Skin of body (tissue), 1 donor: ENCODE measurements at regions not wholly inside any gene's neighbourhood (a gene's known extent, or its start where the extent isn't known, plus 50 kb on each side); places are given as distances from the start of the nearest gene placed in this dataset.
"Not testable (repeated sequence)": the region's sequence is repeated elsewhere in the genome, so short reads cannot be mapped to it uniquely, and the experiment has no call there.

ENCODE experiments used
- DNase-seq: peaks from one replicate; lab custom pipeline; 2025; lab: John Stamatoyannopoulos, UW

DNA sequence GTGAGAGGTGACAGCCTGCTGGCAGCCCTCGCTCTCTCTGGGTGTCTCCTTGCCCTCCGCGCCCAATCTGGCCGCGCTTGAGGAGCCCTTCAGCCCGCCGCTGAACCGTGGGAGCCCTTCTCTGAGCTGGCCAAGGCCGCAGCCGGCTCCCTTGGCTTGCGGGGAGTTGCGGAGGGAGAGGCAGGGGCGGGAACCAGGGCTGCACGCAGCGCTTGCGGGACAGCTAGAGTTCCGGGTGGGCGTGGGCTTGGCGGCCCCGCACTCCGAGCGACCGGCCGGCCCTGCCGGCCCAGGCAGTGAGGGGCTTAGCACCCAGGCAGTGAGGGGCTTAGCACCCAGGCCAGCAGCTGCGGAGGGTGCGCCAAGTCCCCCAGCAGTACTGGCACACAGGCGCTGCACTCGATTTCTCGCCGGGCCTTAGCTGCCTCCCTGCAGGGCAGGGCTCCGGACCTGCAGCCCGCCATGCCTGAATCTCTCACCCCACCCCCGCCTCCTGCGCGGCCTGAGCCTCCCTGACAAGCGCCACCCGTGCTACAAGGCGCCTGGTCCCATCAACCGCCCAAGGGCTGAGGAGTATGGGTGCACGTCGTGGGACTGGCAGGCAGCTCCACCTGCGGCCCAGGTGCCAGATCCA is 1526.1 kb downstream of the FAM181B start:
- DNase-seq = no peak

DNA sequence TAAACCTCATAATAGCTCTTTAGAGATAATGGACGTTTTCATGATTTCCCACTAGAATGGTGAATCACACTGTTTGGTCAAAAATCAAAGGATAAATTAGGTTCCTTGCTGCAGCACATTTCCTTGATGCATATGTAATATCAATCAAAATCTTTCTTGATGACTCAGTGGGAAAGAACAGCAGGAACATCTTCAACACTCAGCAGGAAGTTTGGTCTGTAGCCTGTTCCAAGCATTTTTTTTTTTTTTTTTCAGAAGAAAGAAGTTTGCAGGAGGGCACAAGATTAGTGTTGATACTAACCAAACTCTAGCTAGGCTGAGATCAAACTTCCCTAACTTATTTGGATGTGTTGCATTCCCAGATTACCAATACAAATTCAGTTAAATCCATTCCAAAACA is 1529.8 kb downstream of the FAM181B start:
- DNase-seq = no peak

DNA sequence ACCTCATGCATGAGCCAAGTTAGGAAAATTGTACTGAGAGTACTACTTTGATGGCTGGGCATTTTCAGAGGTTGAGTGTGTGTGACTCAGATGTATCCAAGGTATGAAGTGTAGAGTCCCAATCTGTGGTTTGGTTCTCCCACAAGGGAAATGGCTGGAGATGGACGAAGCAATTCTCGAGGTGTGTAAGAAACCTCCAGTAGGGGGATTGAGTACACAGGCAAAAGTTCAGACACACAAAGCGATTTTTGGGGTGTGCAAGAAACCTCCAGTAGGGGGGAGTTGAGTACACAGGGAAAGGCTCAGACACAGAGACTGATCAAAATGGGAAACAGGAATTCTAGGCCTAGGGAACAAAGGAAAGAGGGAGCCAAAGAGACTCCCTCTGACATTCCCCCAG is 1536.3 kb downstream of the FAM181B start:
- no peak for DNase-seq

DNA sequence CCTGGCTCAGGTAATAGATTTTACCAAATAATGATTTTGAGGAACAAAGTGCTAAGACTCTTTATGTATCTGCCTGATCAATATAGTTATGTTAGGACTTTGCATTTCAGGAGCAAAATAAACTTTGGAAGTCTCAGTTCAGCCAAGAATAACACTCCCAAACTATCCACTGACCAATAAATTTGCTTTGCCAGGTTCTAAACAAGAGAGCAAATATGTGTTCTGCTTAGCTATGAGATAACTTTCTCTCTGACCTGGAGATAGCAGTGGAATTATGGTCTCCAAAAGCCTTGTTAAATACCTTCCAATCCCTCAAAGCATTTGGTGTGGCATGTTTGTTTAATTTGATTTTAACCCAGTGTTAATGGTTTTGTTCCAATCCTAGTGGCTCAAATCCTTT is 1541.1 kb downstream of the FAM181B start:
- no peak for DNase-seq

DNA sequence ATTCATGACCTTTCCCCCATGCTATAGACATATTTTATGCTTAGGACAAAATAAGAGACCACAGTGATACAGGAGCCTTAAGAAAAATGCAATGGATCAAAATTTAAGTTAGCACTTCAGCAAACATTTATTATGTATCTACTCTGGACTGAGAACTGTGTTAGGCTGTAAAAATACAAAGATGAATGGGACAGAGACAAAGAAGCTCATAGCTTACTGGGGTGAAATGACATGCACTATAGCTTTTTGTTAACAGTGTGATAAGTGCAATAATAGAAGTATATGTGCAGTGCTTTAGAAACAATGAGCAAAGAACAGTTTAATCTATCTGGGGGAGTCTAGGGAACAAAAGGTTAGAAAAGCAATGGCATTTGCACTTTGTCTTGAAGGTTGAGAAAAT is 1543.1 kb downstream of the FAM181B start:
- no peak for DNase-seq

DNA sequence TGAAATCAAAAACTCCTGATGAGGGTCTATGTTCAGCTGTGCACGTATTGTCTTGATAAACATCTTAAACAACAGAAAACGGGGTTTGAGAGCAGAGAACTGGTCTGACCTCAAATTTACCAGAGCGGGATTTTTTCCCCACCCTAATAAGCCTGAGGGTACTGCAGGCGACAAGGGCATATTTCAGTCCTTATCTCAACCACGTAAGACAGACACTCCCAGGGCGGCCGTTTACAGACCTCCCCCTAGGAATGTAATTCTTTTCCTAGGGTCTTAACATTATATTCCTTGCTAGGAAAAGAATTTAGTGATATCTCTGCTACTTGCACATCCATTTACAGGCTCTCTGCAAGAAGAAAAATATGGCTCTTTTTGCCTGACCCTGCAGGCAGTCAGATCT is 1546.6 kb downstream of the FAM181B start:
- DNase-seq = not testable (repeated sequence)

DNA sequence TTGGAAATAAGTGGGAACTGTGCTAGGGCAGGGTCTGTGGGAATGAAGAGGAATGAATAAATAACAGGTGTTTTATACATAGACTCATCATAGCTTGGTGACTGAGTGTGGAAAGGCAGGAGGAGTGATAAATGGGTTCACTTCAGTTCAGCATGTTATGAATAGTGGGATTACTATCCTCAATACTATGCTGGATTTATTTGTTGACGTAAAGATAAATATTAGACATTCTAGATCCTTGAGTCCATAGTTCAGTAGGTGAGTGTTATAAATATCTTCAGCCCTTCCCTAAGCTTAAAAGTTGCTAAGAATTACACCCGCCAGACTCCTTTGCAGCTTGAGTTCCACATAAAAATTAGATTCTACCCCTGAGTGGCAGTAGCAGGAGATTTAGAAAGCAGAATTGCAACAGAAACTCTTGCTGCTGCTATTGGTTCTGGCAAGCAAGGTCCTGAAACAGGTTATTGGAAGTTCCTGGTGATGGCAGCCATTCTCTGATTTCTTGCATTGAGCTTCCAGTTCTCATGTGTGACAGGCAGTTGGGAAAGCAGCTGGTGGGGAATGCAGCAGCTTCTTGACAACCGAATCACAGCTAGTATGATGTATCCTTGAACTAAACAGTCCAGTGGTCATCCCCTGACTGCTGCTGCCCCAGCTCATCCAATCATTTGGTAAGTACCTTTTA is 1558.9 kb downstream of the FAM181B start:
- DNase-seq = no peak

DNA sequence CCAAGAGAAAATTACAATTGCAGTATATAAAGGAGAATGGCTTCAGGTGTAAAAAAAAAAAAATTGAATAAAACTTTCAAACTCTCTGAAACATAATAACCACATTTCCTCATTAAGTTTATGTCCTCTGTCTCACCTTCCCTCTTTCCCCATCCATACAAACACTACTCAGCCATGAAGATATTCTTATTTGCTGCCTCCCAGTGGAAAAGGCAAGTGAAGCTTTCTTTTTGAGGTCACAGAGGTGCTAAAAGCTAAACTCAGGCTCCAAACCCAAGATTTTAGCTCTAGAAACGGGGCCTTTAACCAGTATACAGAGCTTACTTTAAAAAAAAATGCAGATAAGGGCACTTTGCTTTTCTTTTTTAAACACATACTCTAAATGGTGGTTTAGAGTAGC is 1568.5 kb downstream of the FAM181B start:
- no peak for DNase-seq

DNA sequence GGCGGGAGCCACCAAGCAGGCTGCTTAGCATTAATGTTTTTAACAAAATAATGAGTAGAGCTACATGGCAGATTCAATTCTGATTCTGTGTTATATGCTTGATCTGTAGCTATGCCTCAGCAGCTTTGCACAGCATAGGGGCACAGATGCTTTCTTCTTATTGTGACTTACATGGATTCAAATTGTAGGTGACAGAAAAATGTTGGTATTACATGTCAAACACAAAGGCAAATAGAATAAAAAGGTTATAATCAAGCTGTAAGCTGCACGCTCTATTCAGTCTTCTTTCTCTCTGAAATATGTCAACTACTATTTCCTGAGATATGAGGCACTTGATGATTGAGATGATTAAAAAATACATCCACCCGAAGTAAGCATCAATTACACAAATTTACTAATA is 1573.8 kb downstream of the FAM181B start:
- no peak for DNase-seq

DNA sequence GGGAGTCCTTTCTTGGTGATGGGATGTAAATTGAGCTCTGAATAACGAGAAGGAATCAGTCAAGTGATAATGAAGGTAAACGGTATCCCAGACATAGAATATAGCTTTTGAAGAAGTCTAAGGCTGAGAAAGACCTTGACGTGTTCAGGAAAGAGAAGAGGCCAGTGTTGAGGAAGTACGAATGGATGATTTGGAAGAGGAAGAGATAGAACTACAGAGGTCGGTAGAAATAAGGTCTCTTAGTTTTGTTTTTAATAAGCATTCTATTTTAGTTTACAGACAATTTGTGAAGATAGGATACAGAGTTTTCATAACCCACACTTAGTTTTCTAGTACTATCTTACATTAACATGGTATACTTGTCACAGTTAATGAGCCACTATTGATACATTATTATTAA is 1598.1 kb downstream of the FAM181B start:
- no peak for DNase-seq

DNA sequence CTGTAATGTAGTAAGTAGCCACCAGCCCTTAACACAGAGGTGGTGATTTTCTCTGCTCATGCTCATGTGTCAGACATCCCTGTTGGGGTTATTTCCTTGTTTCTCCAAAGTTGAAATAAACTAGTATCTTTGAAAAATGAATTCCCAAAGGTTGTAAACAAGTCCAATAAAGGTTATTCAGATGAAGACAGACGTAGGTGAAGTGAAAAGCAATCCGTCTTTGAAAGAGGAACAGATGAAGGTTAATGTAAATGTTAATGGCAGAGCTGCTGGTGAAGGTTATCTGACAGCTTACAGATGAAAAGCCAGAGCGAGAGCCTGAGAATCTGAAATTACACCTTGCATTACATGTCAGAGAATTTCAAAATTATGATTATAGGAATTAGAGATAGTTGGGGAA is 1604.0 kb downstream of the FAM181B start:
- DNase-seq = no peak

DNA sequence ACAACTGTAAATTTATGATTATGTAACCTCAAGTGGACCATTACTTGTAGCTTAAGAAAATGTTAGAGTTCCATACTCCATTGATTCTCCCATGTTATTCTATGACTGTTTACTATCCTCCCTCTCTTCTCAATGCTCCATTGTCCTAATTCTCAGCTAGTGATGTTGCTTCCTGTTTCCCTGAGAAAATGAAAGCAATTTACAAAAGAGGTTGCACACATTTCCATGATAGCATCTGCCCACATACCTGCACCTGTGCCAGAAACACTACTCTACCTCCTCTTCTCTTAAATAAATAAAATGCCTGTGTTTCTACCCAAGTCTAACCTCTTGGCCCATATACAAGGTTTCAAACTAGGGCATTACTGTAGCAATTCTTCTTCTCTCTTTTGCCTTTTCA is 1620.9 kb downstream of the FAM181B start:
- no peak for DNase-seq

DNA sequence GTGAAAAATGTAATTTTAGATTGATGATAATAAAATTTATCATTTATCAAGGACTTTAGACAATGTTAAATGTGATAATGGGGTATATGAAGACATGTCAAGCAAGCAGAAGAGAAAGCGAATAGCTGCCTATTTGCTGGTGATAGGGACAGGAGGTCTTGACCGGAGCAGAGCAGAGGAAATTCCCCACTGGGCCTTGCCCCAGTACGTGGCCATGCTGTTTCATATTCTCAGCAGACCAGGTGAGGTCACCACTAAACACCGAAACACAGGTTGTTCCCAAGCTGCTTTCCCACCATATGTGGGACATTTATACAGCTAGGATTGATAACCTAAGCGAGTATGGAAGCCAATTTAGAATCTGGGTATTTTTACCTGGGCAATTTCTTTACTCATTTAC is 1629.6 kb downstream of the FAM181B start:
- DNase-seq = no peak

DNA sequence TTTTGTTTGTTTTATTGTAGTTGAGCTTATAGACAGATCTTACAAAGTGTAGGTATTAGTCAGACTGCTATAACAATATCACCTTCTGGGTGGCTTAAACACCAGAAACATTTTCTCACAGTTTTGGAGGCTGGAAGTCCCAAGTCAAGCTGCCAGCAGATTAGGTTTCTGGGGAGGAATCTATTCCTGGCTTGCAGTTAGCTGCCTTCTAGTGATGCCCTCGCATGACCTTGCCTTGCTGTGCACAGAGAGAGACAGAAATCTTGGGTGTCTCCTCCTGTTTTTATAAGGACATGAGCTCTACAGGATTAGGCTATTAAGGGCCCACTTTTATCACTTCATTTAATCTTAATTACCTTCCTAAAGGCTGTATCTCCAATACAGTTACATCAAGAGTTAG is 1635.2 kb downstream of the FAM181B start:
- no peak for DNase-seq

DNA sequence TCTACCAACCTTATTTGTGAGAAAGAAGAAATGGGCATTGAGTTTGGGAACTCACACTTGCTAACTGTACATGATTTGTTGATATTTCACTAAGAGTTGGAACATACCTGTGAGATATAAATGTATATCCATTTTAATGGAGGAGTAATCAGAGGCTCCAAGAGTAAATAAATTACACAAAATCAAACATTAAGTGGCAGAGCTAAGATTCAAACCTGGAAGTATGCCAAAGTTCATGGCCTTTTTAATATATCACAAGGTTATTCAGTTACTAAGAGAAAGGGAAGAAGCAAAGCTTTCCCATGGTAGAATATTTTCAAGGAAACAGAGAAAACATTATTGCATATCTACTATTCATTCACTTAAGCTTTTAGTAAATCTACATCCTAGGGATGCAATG is 1641.1 kb downstream of the FAM181B start:
- no peak for DNase-seq

DNA sequence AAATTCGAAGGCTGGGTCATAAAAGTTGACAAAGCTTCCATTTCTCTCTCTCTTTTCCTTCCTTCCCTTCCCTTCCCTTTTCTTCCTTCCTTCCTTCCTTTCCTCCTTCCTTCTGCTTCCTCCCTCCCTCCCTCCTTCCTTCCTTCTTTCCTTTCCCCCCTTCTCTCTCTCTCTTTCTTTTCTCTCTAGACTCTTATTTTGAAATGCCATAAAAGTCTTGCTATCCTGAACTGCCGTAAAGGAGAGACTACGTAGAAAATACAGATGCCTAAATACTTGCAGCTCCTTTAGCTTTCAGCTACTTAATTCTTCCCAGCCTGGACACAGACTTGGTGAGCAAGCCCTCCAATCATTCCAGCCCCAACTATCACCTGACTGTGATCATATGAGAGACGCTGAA is 1644.4 kb downstream of the FAM181B start:
- DNase-seq = no peak

DNA sequence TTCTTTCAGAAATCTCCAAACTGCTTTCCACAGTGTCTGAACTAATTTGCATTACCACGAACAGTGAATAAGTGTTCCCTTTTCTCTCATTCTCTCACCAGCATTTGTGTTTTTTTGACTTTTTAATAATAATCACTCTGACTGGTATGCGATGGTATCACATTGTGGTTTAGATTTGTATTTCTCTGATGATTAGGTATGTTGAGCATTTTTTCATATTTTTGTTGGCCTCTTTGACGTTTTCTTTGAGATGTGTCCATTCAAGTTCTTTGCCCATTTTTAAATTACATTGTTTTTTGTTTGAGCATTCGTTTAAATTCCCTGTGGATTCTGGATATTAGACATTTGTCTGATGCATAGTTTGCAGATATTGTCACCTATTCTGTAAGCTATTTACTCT is 1639.6 kb upstream of the TENM4 start:
- no peak for DNase-seq

DNA sequence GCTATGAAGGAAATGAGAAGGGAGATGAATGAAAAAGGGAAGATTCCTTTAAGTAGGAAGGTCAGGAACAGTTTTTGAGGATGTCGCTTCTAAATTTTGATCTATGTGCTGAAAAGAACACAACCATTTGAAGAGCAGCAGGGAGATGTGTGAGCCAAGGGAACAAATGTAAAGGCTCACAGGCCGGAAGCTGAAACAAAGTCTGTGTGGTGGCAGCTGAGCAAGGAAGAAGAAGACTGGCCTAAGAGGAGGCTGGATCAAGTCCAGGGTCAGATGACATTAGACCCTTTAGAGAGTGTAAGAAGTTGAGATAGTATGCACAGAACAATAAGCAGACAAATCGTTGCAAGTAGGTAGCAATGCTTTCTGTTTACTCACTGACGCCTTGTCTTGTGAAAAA is 1631.4 kb upstream of the TENM4 start:
- no peak for DNase-seq

DNA sequence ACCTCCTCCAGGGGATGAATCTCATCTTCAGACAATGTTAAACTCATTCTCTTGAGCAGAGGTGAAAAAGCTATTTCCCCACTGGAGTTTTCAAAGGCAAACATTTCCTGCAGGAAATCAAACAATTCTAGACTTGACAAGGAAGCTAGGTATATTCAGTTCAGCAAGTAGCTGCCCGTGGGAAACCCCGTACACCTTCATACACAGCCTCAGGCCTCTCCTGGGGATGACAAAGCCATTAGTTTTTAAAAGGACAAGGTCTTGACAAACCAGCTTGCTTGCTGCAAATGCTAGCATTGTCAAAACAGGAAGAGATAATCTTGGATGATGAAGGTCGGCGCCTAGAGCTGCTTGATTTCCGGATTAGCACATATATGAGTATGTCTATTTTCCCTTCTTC is 1630.8 kb upstream of the TENM4 start:
- no peak for DNase-seq

DNA sequence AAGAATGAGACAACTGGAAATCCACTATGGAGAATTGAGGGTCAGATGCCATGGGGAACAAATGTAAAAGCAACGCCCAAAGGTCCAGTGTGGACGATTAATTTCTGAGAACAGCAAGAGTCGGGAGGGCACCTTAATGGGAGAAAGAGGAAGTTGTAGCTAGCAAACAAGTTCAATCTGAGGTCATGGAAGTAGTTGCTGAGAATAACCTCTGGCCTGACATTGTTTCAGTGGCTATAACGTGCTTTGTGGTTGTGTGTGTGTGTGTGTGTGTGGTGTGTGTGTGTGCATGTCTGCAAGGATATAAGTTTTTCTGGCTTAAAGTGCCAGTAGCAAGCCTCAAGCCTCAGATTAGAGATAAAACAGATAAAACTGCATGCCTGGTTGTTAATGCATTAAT is 1630.1 kb upstream of the TENM4 start:
- DNase-seq = no peak

DNA sequence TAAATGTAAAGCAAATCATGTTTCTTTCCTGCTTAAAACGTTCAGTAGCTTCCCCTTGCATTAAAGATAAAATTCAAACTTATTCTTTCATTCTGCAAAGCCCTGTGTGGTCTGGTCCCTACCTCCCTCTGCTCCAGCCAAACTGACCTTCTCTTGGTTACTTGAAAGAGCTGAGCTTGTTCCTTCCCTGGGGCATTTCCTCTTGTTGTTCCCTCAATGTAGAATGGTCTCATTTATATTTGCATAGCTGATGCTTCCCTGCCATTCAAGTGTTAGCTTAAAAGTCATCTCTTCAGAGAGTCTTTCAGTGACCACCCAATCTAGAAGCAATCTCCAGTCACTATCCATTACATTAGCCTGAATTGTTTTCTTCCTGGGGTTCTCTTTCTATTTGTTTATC is 1618.5 kb upstream of the TENM4 start:
- no peak for DNase-seq

DNA sequence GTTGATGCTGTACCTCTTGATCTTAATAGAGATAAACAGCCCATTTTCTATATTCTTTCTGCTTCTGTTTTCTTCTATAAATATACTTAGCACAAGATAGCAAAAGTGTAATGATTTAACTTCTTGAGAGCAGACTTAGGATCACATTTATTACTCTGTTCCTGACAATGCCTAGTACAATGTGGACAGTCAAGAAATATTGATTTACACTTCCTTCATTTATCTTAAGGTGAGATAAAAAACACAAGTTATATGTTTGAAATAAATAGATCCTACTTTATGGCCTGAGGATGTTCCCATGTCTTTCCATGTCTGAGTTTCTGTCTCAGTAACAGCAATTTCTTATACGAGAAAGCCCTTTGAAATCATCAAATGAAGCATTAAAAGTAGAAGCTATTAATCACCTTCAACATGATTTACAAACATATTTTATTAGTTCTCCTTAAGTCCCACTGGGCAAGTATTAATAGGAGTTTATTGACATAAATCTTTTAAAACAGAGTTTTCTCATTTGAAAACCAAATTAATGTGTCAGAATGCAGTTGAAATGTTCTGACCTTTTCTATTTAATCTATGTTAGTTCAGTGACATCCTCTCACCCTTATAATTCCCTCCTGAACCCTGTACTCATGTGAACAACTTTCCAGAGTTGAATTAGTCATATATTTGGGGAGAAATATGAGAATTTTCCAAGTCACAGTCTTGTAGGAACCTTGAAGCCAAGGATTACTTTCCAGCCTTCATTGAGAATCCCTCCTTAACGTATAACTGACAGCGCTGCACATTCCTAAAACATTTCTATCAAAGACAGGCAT is 1611.7 kb upstream of the TENM4 start:
- DNase-seq = no peak
